Vagina (tissue), 2 donors: ENCODE measurements at regions not wholly inside any gene's neighbourhood (a gene's known extent, or its start where the extent isn't known, plus 50 kb on each side); places are given as distances from the start of the nearest gene placed in this dataset.
"Not testable (repeated sequence)": the region's sequence is repeated elsewhere in the genome, so short reads cannot be mapped to it uniquely, and the experiment has no call there.

Source experiments
- DNase-seq, 2 donors: peaks; one replicate each; pipeline ENCODE4 v3.0.0-alpha.2; 2017; ENCODE audit errors: extremely low spot score in 2 of 2
- H3K27ac ChIP-seq: fragments of 200-600 bp; sonication (generic); one replicate; pipeline ENCODE4 v1.5.1; 2019
- H3K27me3 ChIP-seq: fragments of 200-600 bp; sonication (generic); one replicate; pipeline ENCODE4 v1.5.1; 2019
- H3K36me3 ChIP-seq, 2 donors: fragments of 200-600 bp; sonication (generic); one replicate each; pipeline ENCODE4 v1.5.1; 2017 to 2019
- H3K4me1 ChIP-seq: fragments of 200-600 bp; sonication (generic); one replicate; pipeline ENCODE4 v1.5.1; 2019
- H3K4me3 ChIP-seq, 2 donors: fragments of 200-600 bp; sonication (generic); 1 replicate in 1 of 2; 2 replicates in 1 of 2; pipeline ENCODE4 v1.5.1; 2016 to 2019
- H3K9me3 ChIP-seq: fragments of 200-600 bp; sonication (generic); one replicate; pipeline ENCODE4 v1.5.1; 2019
- POLR2A ChIP-seq, 2 donors: fragments of 450-650 bp; IDR thresholded peaks; one replicate each; pipeline ENCODE4 v1.6.1; 2017; ENCODE audit warnings: antibody characterized with exemption in 2 of 2, mild to moderate bottlenecking in 2 of 2, moderate library complexity in 2 of 2
- POLR2AphosphoS5 ChIP-seq, 2 donors: sonication (generic); formaldehyde crosslinking; IDR thresholded peaks; one replicate each; pipeline ENCODE4 v1.9.0; 2017; ENCODE audit warnings: antibody characterized with exemption in 2 of 2, mild to moderate bottlenecking in 2 of 2, low read depth in 1 of 2; ENCODE audit not compliant: insufficient read depth in 1 of 2
- intact Hi-C: fragments of 100-400 bp; cut with DNase I; formaldehyde crosslinking; loops from one replicate; pipeline ENCODE4 v1.15.1; 2023
- TF ChIP-seq, protein P1 (sequence below), 3 experiments: fragments of 450-650 bp in 2 of 3; fragments of 200-600 bp in 1 of 3; sonication (generic) in 1 of 3; IDR thresholded peaks; one replicate each; pipeline ENCODE4 v1.5.1; 2017 to 2019; ENCODE audit warnings: antibody characterized with exemption in 3 of 3, mild to moderate bottlenecking in 2 of 3, moderate library complexity in 2 of 3

DNA sequence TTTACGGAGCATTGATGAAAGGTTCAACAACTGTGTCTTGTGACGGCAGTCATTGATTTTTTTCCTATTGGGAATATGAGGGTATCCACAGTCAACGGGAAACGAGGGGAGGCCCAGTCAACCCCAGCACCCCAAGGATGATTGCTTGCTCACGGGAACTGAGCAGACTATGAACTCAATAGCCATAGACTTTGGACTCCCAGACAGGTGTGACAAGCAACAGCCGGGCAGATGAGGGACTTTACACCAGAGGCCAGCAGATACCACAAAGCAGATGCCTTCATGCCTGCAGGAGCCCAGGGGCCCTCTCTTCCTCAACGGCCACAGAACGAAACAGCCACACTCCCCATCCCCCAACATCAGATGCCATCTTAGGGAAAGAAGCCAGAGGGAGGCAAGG, 80.3 kb upstream of the FLT1 start:
- DNase-seq = no peak
- Histone ChIP-seq H3K27me3 (no peaks in the 10 kb centered on the region), H3K4me1 (no peaks in the 10 kb centered on the region), H3K4me3 (no peak overlapping the region), H3K27ac (no peak overlapping the region), H3K9me3 (no peaks in the 10 kb centered on the region), H3K36me3 (no peaks in the 10 kb centered on the region)
- TF ChIP-seq, protein P1, sequence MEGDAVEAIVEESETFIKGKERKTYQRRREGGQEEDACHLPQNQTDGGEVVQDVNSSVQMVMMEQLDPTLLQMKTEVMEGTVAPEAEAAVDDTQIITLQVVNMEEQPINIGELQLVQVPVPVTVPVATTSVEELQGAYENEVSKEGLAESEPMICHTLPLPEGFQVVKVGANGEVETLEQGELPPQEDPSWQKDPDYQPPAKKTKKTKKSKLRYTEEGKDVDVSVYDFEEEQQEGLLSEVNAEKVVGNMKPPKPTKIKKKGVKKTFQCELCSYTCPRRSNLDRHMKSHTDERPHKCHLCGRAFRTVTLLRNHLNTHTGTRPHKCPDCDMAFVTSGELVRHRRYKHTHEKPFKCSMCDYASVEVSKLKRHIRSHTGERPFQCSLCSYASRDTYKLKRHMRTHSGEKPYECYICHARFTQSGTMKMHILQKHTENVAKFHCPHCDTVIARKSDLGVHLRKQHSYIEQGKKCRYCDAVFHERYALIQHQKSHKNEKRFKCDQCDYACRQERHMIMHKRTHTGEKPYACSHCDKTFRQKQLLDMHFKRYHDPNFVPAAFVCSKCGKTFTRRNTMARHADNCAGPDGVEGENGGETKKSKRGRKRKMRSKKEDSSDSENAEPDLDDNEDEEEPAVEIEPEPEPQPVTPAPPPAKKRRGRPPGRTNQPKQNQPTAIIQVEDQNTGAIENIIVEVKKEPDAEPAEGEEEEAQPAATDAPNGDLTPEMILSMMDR (IDR thresholded peaks at IDR 0.05) = no peak
- TF ChIP-seq POLR2AphosphoS5 (IDR thresholded peaks at IDR 0.05; ENCODE audit: insufficient read depth in 1 of 2, low read depth in 1 of 2) (no peak), POLR2A (IDR thresholded peaks at IDR 0.05) (no peak)
- intact Hi-C loops = no loop called here

DNA sequence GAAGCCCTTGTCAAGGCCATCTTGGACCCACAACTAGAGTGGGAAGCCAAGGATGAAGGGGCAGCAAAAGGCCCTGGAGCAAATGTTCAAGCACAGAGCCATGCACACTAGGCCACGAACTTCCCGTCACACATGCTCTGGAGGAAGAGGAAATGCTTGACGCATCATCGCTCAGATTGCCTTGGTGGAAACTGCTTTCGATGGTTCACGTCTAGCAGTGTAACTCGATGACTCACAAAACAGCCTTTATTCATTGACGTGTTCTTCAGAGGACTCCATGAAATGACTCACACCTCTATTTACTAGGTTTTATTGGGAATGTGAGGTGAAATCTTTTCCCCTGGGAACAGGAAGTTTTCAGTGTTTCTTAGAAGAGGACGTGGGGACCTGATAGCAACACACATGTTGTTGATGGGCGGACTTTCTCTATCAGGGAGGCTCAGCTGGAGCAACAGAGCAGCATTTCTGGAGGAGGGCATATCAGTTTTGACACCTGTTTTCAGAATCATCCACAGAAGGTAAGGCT, 79.8 kb upstream of the FLT1 start:
- H3K27ac ChIP-seq = no peak overlapping the region
- DNase-seq = no peak
- H3K4me3 ChIP-seq = no peak overlapping the region
- H3K36me3 ChIP-seq = no peaks in the 10 kb centered on the region
- TF ChIP-seq, protein P1 (IDR thresholded peaks at IDR 0.05) = no peak
- no peak for TF ChIP-seq POLR2AphosphoS5 (IDR thresholded peaks at IDR 0.05; ENCODE audit: insufficient read depth in 1 of 2, low read depth in 1 of 2)
- no peak for TF ChIP-seq POLR2A (IDR thresholded peaks at IDR 0.05)
- no peaks in the 10 kb centered on the region for H3K4me1 ChIP-seq
- H3K9me3 ChIP-seq = no peaks in the 10 kb centered on the region
- no peaks in the 10 kb centered on the region for H3K27me3 ChIP-seq
- intact Hi-C loops = no loop called here

DNA sequence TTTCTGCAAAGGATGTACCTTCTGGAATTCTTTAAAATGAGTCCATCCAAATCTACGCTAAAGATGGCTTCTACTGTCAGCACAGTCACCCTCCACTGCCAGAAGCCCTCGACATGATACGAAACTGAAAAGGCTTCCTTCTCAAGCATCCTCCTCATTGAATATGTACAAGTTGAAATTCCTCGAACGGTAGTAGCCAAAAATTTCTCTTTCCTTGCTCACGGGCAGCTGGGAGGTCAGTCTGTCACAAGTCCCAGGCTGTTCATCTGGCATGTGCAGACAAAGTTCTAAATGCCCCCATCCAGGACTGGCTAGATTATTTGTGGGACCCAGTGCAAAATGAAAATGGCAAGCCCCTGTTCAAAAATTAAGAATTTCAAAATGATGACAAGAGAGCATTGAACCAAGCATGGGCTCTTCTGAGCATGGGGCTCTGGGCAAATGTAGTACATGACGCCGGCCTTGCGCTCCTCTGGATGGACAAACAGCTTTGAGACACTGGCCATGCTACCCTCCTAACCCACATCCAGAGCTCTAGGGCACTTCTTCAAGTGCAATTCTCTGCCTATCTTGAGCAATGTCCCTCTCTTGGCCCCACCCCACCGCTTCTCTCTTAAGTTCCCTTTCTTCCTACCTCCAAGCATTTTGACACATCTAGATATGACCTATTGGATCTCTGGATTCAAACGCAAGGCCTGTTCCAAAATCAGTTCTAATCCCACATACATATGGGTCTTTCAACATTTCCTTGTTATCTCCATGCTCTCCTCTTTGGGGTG, 78.9 kb upstream of the FLT1 start:
- no peak overlapping the region for H3K27ac ChIP-seq

GRCh38 chr13:28572871-28573270, 77.9 kb upstream of the FLT1 start:
- no peaks in the 10 kb centered on the region for H3K9me3 ChIP-seq
- DNase-seq = no peak
- H3K36me3 ChIP-seq = no peaks in the 10 kb centered on the region
- intact Hi-C loops = no loop called here
- no peak for TF ChIP-seq POLR2AphosphoS5 (IDR thresholded peaks at IDR 0.05; ENCODE audit: insufficient read depth in 1 of 2, low read depth in 1 of 2)
- TF ChIP-seq, protein P1 (IDR thresholded peaks at IDR 0.05) = no peak
- no peak for TF ChIP-seq POLR2A (IDR thresholded peaks at IDR 0.05)
- no peaks in the 10 kb centered on the region for H3K27me3 ChIP-seq
- no peak overlapping the region for H3K27ac ChIP-seq
- no peak overlapping the region for H3K4me3 ChIP-seq
- no peaks in the 10 kb centered on the region for H3K4me1 ChIP-seq

More for the DNA sequence above, 78.9 kb upstream of the FLT1 start:
- DNase-seq = no peak
- Histone ChIP-seq H3K9me3 (no peaks in the 10 kb centered on the region), H3K27me3 (no peaks in the 10 kb centered on the region), H3K4me3 (no peak overlapping the region), H3K4me1 (no peaks in the 10 kb centered on the region), H3K36me3 (no peaks in the 10 kb centered on the region)
- intact Hi-C loops = no loop called here
- TF ChIP-seq, protein P1 (IDR thresholded peaks at IDR 0.05) = no peak
- TF ChIP-seq POLR2AphosphoS5 (IDR thresholded peaks at IDR 0.05; ENCODE audit: insufficient read depth in 1 of 2, low read depth in 1 of 2) = no peak
- no peak for TF ChIP-seq POLR2A (IDR thresholded peaks at IDR 0.05)

GRCh38 chr13:28570356-28570755, 75.4 kb upstream of the FLT1 start:
- intact Hi-C loops = not testable (repeated sequence)

More at GRCh38 chr13:28570356-28570755, 75.4 kb upstream of the FLT1 start:
- H3K36me3 ChIP-seq, H3K4me1 ChIP-seq, H3K9me3 ChIP-seq, H3K4me3 ChIP-seq, H3K27ac ChIP-seq, DNase-seq, H3K27me3 ChIP-seq: not testable (repeated sequence)
